ENCODE measurements at regions not wholly inside any gene's neighbourhood (a gene's known extent, or its start where the extent isn't known, plus 50 kb on each side); places are given as distances from the start of the nearest gene placed in this dataset.

GRCh38 chr6:23175391-23175790 is 606.0 kb downstream of the HDGFL1 start:
- Mint-ChIP-seq H3K27me3 (ENCODE audit: low read depth, poor library complexity) (no peaks in the 10 kb centered on the region), H3K9me3 (peaks cover 16% of the 10 kb centered on the region), H3K36me3 (ENCODE audit: low read depth) (peaks cover 5% of the 10 kb centered on the region), H3K27ac (no peak overlapping the region), H3K4me3 (no peak overlapping the region), H3K4me1 (peaks cover 4% of the 10 kb centered on the region)
- no peak for TF ChIP-seq CTCF (IDR thresholded peaks at IDR 0.05)
- DNase-seq, result no peak

DNA sequence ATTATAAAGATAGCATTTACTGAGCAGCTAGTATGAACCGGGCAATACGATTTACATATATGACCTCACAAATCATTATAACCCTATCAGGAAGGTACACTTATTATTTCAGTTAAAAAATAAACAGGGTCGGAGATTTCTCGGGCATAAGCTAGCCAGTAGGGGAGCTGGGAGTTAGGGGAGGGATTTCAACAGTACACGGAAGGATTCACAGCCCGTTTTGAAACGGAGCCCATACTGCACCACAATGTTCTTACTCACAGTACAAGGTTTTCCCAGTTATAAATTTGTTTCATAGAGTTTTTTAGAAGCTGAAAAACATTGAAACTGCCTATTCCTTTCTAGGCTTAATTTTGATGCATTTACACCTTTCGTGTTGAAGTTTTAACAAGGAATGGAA is 607.1 kb downstream of the HDGFL1 start:
- Mint-ChIP-seq H3K9me3 (peaks cover 8% of the 10 kb centered on the region), H3K36me3 (ENCODE audit: low read depth) (peaks cover under 1% of the 10 kb centered on the region), H3K4me3 (no peak overlapping the region), H3K27me3 (ENCODE audit: low read depth, poor library complexity) (no peaks in the 10 kb centered on the region), H3K27ac (no peak overlapping the region), H3K4me1 (peaks cover 11% of the 10 kb centered on the region)
- TF ChIP-seq CTCF (IDR thresholded peaks at IDR 0.05), result no peak
- DNase-seq, result no peak

DNA sequence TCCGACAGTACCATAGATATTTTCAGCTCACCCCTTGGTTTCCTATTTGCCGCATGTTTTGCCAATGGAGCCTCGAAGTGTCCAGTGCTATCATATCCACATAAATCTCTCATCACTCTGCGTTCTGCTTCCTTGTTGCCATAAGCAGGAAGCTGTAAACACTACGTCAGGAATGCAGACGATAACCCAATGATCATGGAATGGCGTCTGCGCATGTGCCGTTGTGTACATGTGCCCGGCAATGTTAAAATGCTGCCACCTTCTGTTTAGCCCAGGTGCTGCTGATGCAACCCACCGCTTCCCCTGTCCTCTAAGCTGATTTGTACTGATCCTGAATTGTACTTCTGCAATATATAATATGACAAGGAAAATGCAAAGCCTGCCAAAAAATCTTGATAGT is 607.5 kb downstream of the HDGFL1 start:
- peaks cover 5% of the 10 kb centered on the region for H3K9me3 Mint-ChIP-seq
- peaks cover 13% of the 10 kb centered on the region for H3K4me1 Mint-ChIP-seq
- H3K27ac Mint-ChIP-seq, result no peak overlapping the region
- H3K27me3 Mint-ChIP-seq (ENCODE audit: low read depth, poor library complexity), result no peaks in the 10 kb centered on the region
- DNase-seq, result no peak
- no peak for TF ChIP-seq CTCF (IDR thresholded peaks at IDR 0.05)
- no peaks in the 10 kb centered on the region for H3K36me3 Mint-ChIP-seq (ENCODE audit: low read depth)
- H3K4me3 Mint-ChIP-seq, result no peak overlapping the region

- H3K9me3 Mint-ChIP-seq, result no peaks in the 10 kb centered on the region
- peaks cover 13% of the 10 kb centered on the region for H3K4me1 Mint-ChIP-seq
- no peak for TF ChIP-seq CTCF (IDR thresholded peaks at IDR 0.05)
Measured at GRCh38 chr6:23177806-23178205, 608.4 kb downstream of the HDGFL1 start.

GRCh38 chr6:23179994-23180393 is 610.6 kb downstream of the HDGFL1 start:
- Mint-ChIP-seq H3K4me3 (no peak overlapping the region), H3K36me3 (ENCODE audit: low read depth) (no peaks in the 10 kb centered on the region), H3K9me3 (no peaks in the 10 kb centered on the region), H3K4me1 (peaks cover 13% of the 10 kb centered on the region), H3K27ac (no peak overlapping the region), H3K27me3 (ENCODE audit: low read depth, poor library complexity) (no peaks in the 10 kb centered on the region)
- DNase-seq, result no peak
- TF ChIP-seq CTCF (IDR thresholded peaks at IDR 0.05), result no peak

More at GRCh38 chr6:23177806-23178205, 608.4 kb downstream of the HDGFL1 start:
- H3K27ac Mint-ChIP-seq, result no peak overlapping the region
- H3K27me3 Mint-ChIP-seq (ENCODE audit: low read depth, poor library complexity), result no peaks in the 10 kb centered on the region
- H3K36me3 Mint-ChIP-seq (ENCODE audit: low read depth), result no peaks in the 10 kb centered on the region
- no peak for DNase-seq
- H3K4me3 Mint-ChIP-seq, result no peak overlapping the region

DNA sequence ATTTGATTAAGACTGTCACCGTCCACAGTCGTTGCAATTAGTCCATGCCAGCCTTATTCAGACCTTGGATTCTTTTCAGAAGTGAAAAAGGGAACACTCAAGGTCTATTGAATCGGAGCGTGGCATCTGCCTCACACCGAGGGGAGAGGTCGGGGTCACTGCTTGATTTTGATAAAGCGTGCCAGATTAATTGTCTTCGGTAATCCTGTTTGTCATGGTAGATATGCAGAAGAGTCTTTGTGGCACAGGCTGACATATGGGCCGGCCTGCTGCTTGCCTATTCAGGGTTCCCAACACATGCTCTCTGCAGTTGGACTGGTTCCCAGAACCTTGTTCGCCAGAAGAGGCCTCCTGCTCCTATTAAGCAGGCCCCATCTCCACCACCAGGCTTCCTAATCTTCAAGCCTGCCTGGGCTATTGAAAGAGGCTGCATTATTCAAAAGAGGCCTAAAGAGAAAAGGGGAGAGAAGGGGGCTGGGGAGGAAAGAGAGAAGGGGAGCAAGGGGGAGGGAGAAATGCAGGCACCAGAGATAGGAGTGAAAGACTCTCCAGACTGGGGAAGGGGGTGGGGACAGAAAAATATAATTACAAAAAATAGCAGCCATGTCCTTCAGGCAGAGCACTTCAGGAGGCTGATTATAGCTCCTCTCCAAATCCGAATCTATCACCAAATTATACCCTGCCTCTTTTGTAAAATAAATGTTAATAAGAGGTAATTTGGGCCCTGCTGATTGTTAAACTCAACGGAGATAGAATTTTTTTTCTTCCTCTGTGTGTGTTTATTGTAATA is 611.3 kb downstream of the HDGFL1 start:
- TF ChIP-seq CTCF (IDR thresholded peaks at IDR 0.05), result no peak
- DNase-seq, result no peak
- Mint-ChIP-seq H3K9me3 (no peaks in the 10 kb centered on the region), H3K4me1 (peaks cover 13% of the 10 kb centered on the region), H3K27ac (no peak overlapping the region), H3K4me3 (no peak overlapping the region), H3K36me3 (ENCODE audit: low read depth) (no peaks in the 10 kb centered on the region), H3K27me3 (ENCODE audit: low read depth, poor library complexity) (no peaks in the 10 kb centered on the region)

Data from nephron progenitor cell (in vitro differentiated cells).